NCI-H446 (cell line): ENCODE measurements at regions not wholly inside any gene's neighbourhood (a gene's known extent, or its start where the extent isn't known, plus 50 kb on each side); places are given as distances from the start of the nearest gene placed in this dataset.

ENCODE experiments used
- DNase-seq, 2 experiments: peaks; one replicate each; lab custom pipeline; 2025; lab: John Stamatoyannopoulos, UW

- no peak for DNase-seq
These were observed 55.6 kb downstream of the MRPL32 start for GRCh38 chr7:42987648-42988214.

GRCh38 chr7:42991024-42991423 is 58.8 kb downstream of the MRPL32 start:
- DNase-seq = no peak

- DNase-seq = no peak
These were observed 59.9 kb downstream of the MRPL32 start for GRCh38 chr7:42991913-42992591.

GRCh38 chr7:42993038-42993437 is 60.9 kb downstream of the MRPL32 start:
- peak in 1 of 2 experiments; percentile 4 for DNase-seq

- no peak for DNase-seq
These were observed 61.9 kb downstream of the MRPL32 start for GRCh38 chr7:42994096-42994495.

GRCh38 chr7:42997611-42998010 is 65.4 kb downstream of the MRPL32 start:
- no peak for DNase-seq

GRCh38 chr7:43004082-43004481 is 71.9 kb downstream of the MRPL32 start:
- no peak for DNase-seq

- DNase-seq = no peak
These were observed 73.8 kb downstream of the MRPL32 start for GRCh38 chr7:43006008-43006407.

- no peak for DNase-seq
These were observed 77.9 kb downstream of the MRPL32 start for GRCh38 chr7:43010061-43010460.

GRCh38 chr7:43011879-43012278 is 79.7 kb downstream of the MRPL32 start:
- DNase-seq = no peak

GRCh38 chr7:43014406-43014805 is 82.2 kb downstream of the MRPL32 start:
- no peak for DNase-seq

- DNase-seq = no peak
These were observed 83.1 kb downstream of the MRPL32 start for GRCh38 chr7:43015301-43015700.

- DNase-seq = no peak
These were observed 86.3 kb downstream of the MRPL32 start for GRCh38 chr7:43018446-43018845.

- no peak for DNase-seq
These were observed 89.3 kb downstream of the MRPL32 start for GRCh38 chr7:43021431-43021830.

GRCh38 chr7:43022008-43022407 is 89.8 kb downstream of the MRPL32 start:
- no peak for DNase-seq

- DNase-seq = no peak
These were observed 79.1 kb upstream of the HECW1 start for GRCh38 chr7:43033369-43033768.

GRCh38 chr7:43034535-43035002 is 77.9 kb upstream of the HECW1 start:
- no peak for DNase-seq

GRCh38 chr7:43037531-43037930 is 74.9 kb upstream of the HECW1 start:
- no peak for DNase-seq

GRCh38 chr7:43038254-43038653 is 74.2 kb upstream of the HECW1 start:
- no peak for DNase-seq

GRCh38 chr7:43039346-43039745 is 73.1 kb upstream of the HECW1 start:
- no peak for DNase-seq

GRCh38 chr7:43040461-43040860 is 72.0 kb upstream of the HECW1 start:
- no peak for DNase-seq

GRCh38 chr7:43041105-43041504 is 71.3 kb upstream of the HECW1 start:
- DNase-seq = no peak

- DNase-seq = no peak
These were observed 70.7 kb upstream of the HECW1 start for GRCh38 chr7:43041724-43042123.

- DNase-seq = no peak
These were observed 70.1 kb upstream of the HECW1 start for GRCh38 chr7:43042302-43042701.
